IMR-90 (cell line): ENCODE measurements at regions not wholly inside any gene's neighbourhood (a gene's known extent, or its start where the extent isn't known, plus 50 kb on each side); places are given as distances from the start of the nearest gene placed in this dataset.

Experiments
- ATAC-seq: fragments of 200-7000 bp; cut with Tn5 transposase; 2 replicates; pipeline ENCODE4 v1.9.1; 2020; ENCODE audit warnings: low read depth, mild to moderate bottlenecking, moderate library complexity
- BruUV-seq: library from RNA; stranded (reverse); fragments of 400-500 nt; replicated peaks from 2 replicates; lab custom pipeline; 2021; lab: Mats Ljungman, UMichigan
- CTCF ChIA-PET: fragments of 300-600 bp; formaldehyde crosslinking; extraction: SDS; loops from one replicate; lab custom pipeline; 2021; ENCODE audit warnings: antibody characterized with exemption; lab: Yijun Ruan, JAX
- POLR2A ChIA-PET: fragments of 300-600 bp; sonication (Branson Sonifier 250); formaldehyde crosslinking; loops from one replicate; lab custom pipeline; 2022; ENCODE audit warnings: antibody characterized with exemption; ENCODE audit not compliant: unreplicated experiment; lab: Charles Lee
- DNase-seq: peaks from one replicate; pipeline ENCODE4 v3.0.0; 2013
- H2AFZ ChIP-seq: replicated peaks from 2 replicates; pipeline ENCODE3; 2013; ENCODE audit warnings: low read length, mild to moderate bottlenecking; ENCODE audit not compliant: poor library complexity
- H2AK5ac ChIP-seq: 2 replicates; pipeline ENCODE4 v1.6.1; 2013; ENCODE audit warnings: low read depth, low read length, inconsistent platforms
- H2AK9ac ChIP-seq: replicated peaks from 2 replicates; pipeline ENCODE3; 2013; ENCODE audit warnings: mild to moderate bottlenecking, low read depth, low read length, moderate library complexity; ENCODE audit not compliant: poor library complexity
- H2BK120ac ChIP-seq: 2 replicates; pipeline ENCODE4 v1.6.1; 2013; ENCODE audit warnings: low read depth, low read length, inconsistent platforms
- H2BK15ac ChIP-seq: 3 replicates; pipeline ENCODE4 v1.6.1; 2013; ENCODE audit warnings: low read depth, low read length, inconsistent platforms
- H2BK20ac ChIP-seq: 2 replicates; pipeline ENCODE4 v1.6.1; 2013; ENCODE audit warnings: low read depth, mild to moderate bottlenecking, inconsistent platforms, low read length, moderate library complexity
- H2BK5ac ChIP-seq: 2 replicates; pipeline ENCODE4 v1.6.1; 2013; ENCODE audit warnings: mild to moderate bottlenecking, low read depth, low read length, inconsistent platforms; ENCODE audit not compliant: poor library complexity, severe bottlenecking
- H3K14ac ChIP-seq: replicated peaks from 2 replicates; pipeline ENCODE4 v1.6.1; 2013; ENCODE audit warnings: low read depth, low read length, inconsistent platforms
- H3K18ac ChIP-seq: 2 replicates; pipeline ENCODE4 v1.6.1; 2013; ENCODE audit warnings: low read depth, low read length, control low read depth
- H3K23ac ChIP-seq: 2 replicates; pipeline ENCODE4 v1.6.1; 2013; ENCODE audit warnings: low read depth, low read length, inconsistent platforms
- H3K27ac ChIP-seq: 2 replicates; pipeline ENCODE4 v1.5.1; 2013; ENCODE audit warnings: mild to moderate bottlenecking, control low read depth, low read length; ENCODE audit not compliant: insufficient read depth
- H3K27me3 ChIP-seq: 2 replicates; pipeline ENCODE4 v1.6.1; 2013; ENCODE audit warnings: low read length; ENCODE audit not compliant: control insufficient read depth, insufficient read depth
- H3K36me3 ChIP-seq: 2 replicates; pipeline ENCODE4 v1.6.1; 2013; ENCODE audit warnings: low read length, mixed read lengths; ENCODE audit not compliant: control insufficient read depth, insufficient read depth
- H3K4ac ChIP-seq: 2 replicates; pipeline ENCODE4 v1.6.1; 2013; ENCODE audit warnings: low read depth, low read length, inconsistent platforms
- H3K4me1 ChIP-seq: 2 replicates; pipeline ENCODE4 v1.6.1; 2013; ENCODE audit warnings: low read length, mixed read lengths; ENCODE audit not compliant: control insufficient read depth, insufficient read depth
- H3K4me2 ChIP-seq: 2 replicates; pipeline ENCODE4 v1.6.1; 2013; ENCODE audit warnings: low read depth, mild to moderate bottlenecking, control low read depth, low read length, moderate library complexity
- H3K4me3 ChIP-seq: 2 replicates; pipeline ENCODE4 v1.5.1; 2013; ENCODE audit warnings: low read depth, mild to moderate bottlenecking, control low read depth, low read length, moderate library complexity; ENCODE audit not compliant: insufficient read depth
- H3K56ac ChIP-seq: 2 replicates; pipeline ENCODE4 v1.6.1; 2013; ENCODE audit warnings: low read length, inconsistent platforms; ENCODE audit not compliant: insufficient read depth; ENCODE audit errors: extremely low read depth
- H3K79me1 ChIP-seq, 2 experiments: 2 replicates each; pipeline ENCODE4 v1.6.1; 2013; ENCODE audit warnings: low read length in 2 of 2, inconsistent platforms in 1 of 2, low read depth in 1 of 2
- H3K9ac ChIP-seq: 2 replicates; pipeline ENCODE4 v1.6.1; 2013; ENCODE audit warnings: low read depth, low read length, control low read depth
- H3K9me1 ChIP-seq: 2 replicates; pipeline ENCODE4 v1.6.1; 2013; ENCODE audit warnings: low read length, inconsistent platforms; ENCODE audit not compliant: insufficient read depth
- H3K9me3 ChIP-seq: 2 replicates; pipeline ENCODE4 v1.6.1; 2013; ENCODE audit warnings: low read length; ENCODE audit not compliant: control insufficient read depth, insufficient read depth
- H4K20me1 ChIP-seq: 2 replicates; pipeline ENCODE4 v1.6.1; 2013; ENCODE audit warnings: low read length, inconsistent platforms; ENCODE audit not compliant: insufficient read depth
- H4K5ac ChIP-seq: 2 replicates; pipeline ENCODE4 v1.6.1; 2013; ENCODE audit warnings: mild to moderate bottlenecking, low read depth, low read length, control low read depth
- H4K8ac ChIP-seq, 2 experiments: 2 replicates each; pipeline ENCODE4 v1.6.1; 2013; ENCODE audit warnings: low read depth in 2 of 2, low read length in 2 of 2, control low read depth in 1 of 2, inconsistent platforms in 1 of 2
- H4K91ac ChIP-seq: 2 replicates; pipeline ENCODE4 v1.6.1; 2013; ENCODE audit warnings: low read depth, low read length, inconsistent platforms; ENCODE audit not compliant: insufficient read depth
- CEBPB ChIP-seq: IDR thresholded peaks from 2 replicates; pipeline ENCODE4 v1.6.1; 2012; ENCODE audit warnings: low read depth, low read length, improper control_type of control experiment
- CHD1 ChIP-seq: IDR thresholded peaks from 2 replicates; pipeline ENCODE4 v1.6.1; 2012; ENCODE audit warnings: low read depth, low read length, improper control_type of control experiment
- MAZ ChIP-seq: IDR thresholded peaks from 2 replicates; pipeline ENCODE4 v1.6.1; 2012; ENCODE audit warnings: low read depth, mild to moderate bottlenecking, low read length, improper control_type of control experiment, moderate library complexity, borderline replicate concordance
- NFE2L2 ChIP-seq: fragments of 150-350 bp; IDR thresholded peaks from 2 replicates; pipeline ENCODE4 v1.6.1; 2016; ENCODE audit warnings: low read depth, mild to moderate bottlenecking, low read length
- RCOR1 ChIP-seq: IDR thresholded peaks from 2 replicates; pipeline ENCODE4 v1.6.1; 2012; ENCODE audit warnings: mild to moderate bottlenecking, low read length, improper control_type of control experiment; ENCODE audit not compliant: insufficient replicate concordance
- RFX5 ChIP-seq: IDR thresholded peaks from 2 replicates; pipeline ENCODE4 v1.8.0; 2012; ENCODE audit warnings: low read depth, mild to moderate bottlenecking, low read length, moderate library complexity
- WGBS, 2 experiments: methylation state at CpG; one replicate each; pipeline versions ENCODE4 v1.1.5 to v1.1.7; 2013; ENCODE audit warnings: missing lambda C conversion rate in 2 of 2; ENCODE audit not compliant: insufficient read length in 1 of 2; ENCODE audit errors: extremely low coverage in 2 of 2; 5-methylcytosine and 5-hydroxymethylcytosine counted together
- dilution Hi-C: fragments of 300-500 bp; cut with HindIII; formaldehyde crosslinking; loops from one replicate; pipeline ENCODE4 v1.14.3; 2018; ENCODE audit warnings: low sequenced_read_pairs; ENCODE audit not compliant: unreplicated experiment
- in situ Hi-C: fragments of 300-500 bp; cut with MboI; formaldehyde crosslinking; loops from 3 replicates; pipeline ENCODE4 v1.14.3; 2019; ENCODE audit warnings: low sequenced_read_pairs, inconsistent platforms, mixed read lengths
- intact Hi-C: fragments of 100-400 bp; cut with micrococcal nuclease; formaldehyde crosslinking; loops from 2 replicates; pipeline ENCODE4 v1.10.0; 2022
- TF ChIP-seq, protein P1 (sequence below): conservative IDR thresholded peaks from 2 replicates; pipeline ENCODE4 v1.5.1; 2012; ENCODE audit warnings: mild to moderate bottlenecking, low read depth, low read length, improper control_type of control experiment
- TF ChIP-seq, protein P2 (sequence below): fragments of 150-350 bp; IDR thresholded peaks from 2 replicates; pipeline ENCODE4 v1.6.1; 2017; ENCODE audit warnings: mild to moderate bottlenecking, antibody characterized with exemption, low read length, low read depth

DNA sequence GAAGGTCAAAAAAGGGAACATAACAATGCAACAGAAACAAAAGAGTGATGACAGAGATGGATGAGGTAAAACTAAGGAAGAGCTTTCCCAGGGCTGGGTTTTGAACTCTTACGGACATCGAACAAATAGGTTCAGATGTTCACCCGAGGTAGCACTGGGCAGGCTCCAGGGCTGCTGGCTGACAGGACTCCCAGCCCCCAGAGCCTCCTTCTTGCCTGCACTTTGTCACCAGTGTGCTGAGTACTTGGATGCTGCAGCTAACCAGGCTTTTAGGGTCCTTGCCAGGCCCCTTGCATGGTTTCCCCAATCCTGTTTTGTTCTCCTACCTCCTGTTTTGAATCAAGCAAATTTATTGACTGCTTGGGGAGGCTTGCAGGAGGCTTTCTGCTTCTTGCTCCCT is 322.9 kb downstream of the DYSF start:
- Histone ChIP-seq H3K4me1 (peaks cover 3% of the 10 kb centered on the region), H3K36me3 (no peaks in the 10 kb centered on the region), H3K18ac (no peak overlapping the region), H2BK120ac (no peak overlapping the region), H3K56ac (no peak overlapping the region), H3K23ac (no peak overlapping the region), H3K79me1 (no peaks in the 10 kb centered on the region), H3K4me2 (no peak overlapping the region), H3K4me3 (no peak overlapping the region), H4K91ac (no peak overlapping the region), H2BK20ac (no peak overlapping the region), H3K14ac (no peak overlapping the region), H3K9me3 (peaks cover 2% of the 10 kb centered on the region), H2AK5ac (no peak overlapping the region), H4K5ac (no peak overlapping the region), H2BK5ac (no peak overlapping the region), H3K9me1 (no peaks in the 10 kb centered on the region), H3K4ac (no peak overlapping the region), H4K20me1 (no peaks in the 10 kb centered on the region), H4K8ac (no peak overlapping the region), H3K27me3 (peaks cover 17% of the 10 kb centered on the region), H3K27ac (no peak overlapping the region), H2BK15ac (no peak overlapping the region), H2AK9ac (no peak overlapping the region), H2AFZ (no peak overlapping the region), H3K9ac (no peak overlapping the region)
- WGBS, 2 experiments, result 61% methylated on average over 3 of the region's 3 CpGs; no CpG with 5 or more reads in 1 of the 2 experiments
- ChIA-PET POLR2A (no interaction called here), CTCF (no interaction called here)
- dilution Hi-C loops, result no loop called here
- DNase-seq (no peak), ATAC-seq (no peak)
- TF ChIP-seq, protein P1, sequence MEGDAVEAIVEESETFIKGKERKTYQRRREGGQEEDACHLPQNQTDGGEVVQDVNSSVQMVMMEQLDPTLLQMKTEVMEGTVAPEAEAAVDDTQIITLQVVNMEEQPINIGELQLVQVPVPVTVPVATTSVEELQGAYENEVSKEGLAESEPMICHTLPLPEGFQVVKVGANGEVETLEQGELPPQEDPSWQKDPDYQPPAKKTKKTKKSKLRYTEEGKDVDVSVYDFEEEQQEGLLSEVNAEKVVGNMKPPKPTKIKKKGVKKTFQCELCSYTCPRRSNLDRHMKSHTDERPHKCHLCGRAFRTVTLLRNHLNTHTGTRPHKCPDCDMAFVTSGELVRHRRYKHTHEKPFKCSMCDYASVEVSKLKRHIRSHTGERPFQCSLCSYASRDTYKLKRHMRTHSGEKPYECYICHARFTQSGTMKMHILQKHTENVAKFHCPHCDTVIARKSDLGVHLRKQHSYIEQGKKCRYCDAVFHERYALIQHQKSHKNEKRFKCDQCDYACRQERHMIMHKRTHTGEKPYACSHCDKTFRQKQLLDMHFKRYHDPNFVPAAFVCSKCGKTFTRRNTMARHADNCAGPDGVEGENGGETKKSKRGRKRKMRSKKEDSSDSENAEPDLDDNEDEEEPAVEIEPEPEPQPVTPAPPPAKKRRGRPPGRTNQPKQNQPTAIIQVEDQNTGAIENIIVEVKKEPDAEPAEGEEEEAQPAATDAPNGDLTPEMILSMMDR, result no peak
- TF ChIP-seq RCOR1, result no peak
- TF ChIP-seq MAZ, result no peak
- TF ChIP-seq CHD1, result no peak
- no peak for TF ChIP-seq RFX5
- no peak for TF ChIP-seq NFE2L2
- TF ChIP-seq, protein P2, sequence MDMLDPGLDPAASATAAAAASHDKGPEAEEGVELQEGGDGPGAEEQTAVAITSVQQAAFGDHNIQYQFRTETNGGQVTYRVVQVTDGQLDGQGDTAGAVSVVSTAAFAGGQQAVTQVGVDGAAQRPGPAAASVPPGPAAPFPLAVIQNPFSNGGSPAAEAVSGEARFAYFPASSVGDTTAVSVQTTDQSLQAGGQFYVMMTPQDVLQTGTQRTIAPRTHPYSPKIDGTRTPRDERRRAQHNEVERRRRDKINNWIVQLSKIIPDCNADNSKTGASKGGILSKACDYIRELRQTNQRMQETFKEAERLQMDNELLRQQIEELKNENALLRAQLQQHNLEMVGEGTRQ, result no peak
- TF ChIP-seq CEBPB, result no peak
- in situ Hi-C loops, result loop anchor here (25.0 kb wide), 1 partner anchor 961 kb away; no protein-coding TSS in a partner anchor
- no TSS peak for BruUV-seq
- intact Hi-C loops, result no loop called here
